A549 (cell line): ENCODE measurements at regions not wholly inside any gene's neighbourhood (a gene's known extent, or its start where the extent isn't known, plus 50 kb on each side); places are given as distances from the start of the nearest gene placed in this dataset.

ENCODE experiments used
- EHMT2 ChIP-seq: fragments of 200-600 bp; sonication (generic); IDR thresholded peaks from 2 replicates; pipeline ENCODE4 v1.6.1; 2016; ENCODE audit warnings: antibody characterized with exemption, low read depth, mild to moderate bottlenecking, moderate library complexity
- KDM1A ChIP-seq: fragments of 200-600 bp; sonication (generic); IDR thresholded peaks from 2 replicates; pipeline ENCODE4 v1.6.1; 2016; ENCODE audit warnings: low read depth, mild to moderate bottlenecking
- POLR2A ChIP-seq: IDR thresholded peaks from 2 replicates; pipeline ENCODE4 v1.6.1; 2012; ENCODE audit warnings: mild to moderate bottlenecking, low read length
- TF ChIP-seq, protein P1 (sequence below): fragments of >200 bp; sonication (Bioruptor Twin); formaldehyde crosslinking; IDR thresholded peaks from 3 replicates; pipeline ENCODE4 v1.5.1; 2016
- TF ChIP-seq, protein P2 (sequence below): fragments of 200-600 bp; sonication (generic); IDR thresholded peaks from 2 replicates; pipeline ENCODE4 v1.6.1; 2016; ENCODE audit warnings: antibody characterized with exemption, mild to moderate bottlenecking, moderate library complexity

DNA sequence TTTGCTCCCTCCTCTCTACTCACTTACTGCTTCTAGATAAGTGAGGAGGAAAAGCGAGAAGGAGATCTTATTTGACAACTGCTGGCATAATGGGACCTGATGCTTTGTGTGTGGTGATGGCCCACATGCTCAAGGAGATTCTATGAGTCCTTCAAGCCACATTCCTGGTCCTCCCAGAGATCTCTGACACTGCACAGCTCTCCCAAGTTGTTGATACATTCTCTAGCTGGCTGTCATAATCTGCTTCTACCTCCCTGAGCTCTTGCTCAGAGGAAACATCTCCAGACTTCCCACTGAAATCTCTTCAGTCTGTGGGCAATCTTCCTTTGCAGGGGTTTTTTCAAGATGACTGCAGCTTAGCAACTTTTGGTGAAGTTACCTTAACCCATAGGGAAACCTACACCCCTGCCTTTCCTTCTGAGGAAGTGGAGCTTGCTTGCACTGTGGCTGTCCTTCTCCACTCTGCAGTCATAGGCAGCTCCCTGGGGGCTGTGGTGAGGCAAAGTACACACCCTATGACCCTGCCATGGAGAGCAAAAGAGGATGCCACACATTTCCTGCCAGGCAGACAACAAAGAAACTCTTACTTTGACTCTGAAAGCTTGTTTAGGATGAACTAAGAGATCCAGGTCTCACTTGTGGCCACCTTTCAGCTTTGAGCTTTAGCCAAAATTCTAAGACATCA is 163.8 kb downstream of the TMEM38B start:
- TF ChIP-seq POLR2A: no peak
- TF ChIP-seq EHMT2: no peak
- TF ChIP-seq, protein P1, sequence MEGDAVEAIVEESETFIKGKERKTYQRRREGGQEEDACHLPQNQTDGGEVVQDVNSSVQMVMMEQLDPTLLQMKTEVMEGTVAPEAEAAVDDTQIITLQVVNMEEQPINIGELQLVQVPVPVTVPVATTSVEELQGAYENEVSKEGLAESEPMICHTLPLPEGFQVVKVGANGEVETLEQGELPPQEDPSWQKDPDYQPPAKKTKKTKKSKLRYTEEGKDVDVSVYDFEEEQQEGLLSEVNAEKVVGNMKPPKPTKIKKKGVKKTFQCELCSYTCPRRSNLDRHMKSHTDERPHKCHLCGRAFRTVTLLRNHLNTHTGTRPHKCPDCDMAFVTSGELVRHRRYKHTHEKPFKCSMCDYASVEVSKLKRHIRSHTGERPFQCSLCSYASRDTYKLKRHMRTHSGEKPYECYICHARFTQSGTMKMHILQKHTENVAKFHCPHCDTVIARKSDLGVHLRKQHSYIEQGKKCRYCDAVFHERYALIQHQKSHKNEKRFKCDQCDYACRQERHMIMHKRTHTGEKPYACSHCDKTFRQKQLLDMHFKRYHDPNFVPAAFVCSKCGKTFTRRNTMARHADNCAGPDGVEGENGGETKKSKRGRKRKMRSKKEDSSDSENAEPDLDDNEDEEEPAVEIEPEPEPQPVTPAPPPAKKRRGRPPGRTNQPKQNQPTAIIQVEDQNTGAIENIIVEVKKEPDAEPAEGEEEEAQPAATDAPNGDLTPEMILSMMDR: no peak
- no peak for TF ChIP-seq KDM1A
- TF ChIP-seq, protein P2, sequence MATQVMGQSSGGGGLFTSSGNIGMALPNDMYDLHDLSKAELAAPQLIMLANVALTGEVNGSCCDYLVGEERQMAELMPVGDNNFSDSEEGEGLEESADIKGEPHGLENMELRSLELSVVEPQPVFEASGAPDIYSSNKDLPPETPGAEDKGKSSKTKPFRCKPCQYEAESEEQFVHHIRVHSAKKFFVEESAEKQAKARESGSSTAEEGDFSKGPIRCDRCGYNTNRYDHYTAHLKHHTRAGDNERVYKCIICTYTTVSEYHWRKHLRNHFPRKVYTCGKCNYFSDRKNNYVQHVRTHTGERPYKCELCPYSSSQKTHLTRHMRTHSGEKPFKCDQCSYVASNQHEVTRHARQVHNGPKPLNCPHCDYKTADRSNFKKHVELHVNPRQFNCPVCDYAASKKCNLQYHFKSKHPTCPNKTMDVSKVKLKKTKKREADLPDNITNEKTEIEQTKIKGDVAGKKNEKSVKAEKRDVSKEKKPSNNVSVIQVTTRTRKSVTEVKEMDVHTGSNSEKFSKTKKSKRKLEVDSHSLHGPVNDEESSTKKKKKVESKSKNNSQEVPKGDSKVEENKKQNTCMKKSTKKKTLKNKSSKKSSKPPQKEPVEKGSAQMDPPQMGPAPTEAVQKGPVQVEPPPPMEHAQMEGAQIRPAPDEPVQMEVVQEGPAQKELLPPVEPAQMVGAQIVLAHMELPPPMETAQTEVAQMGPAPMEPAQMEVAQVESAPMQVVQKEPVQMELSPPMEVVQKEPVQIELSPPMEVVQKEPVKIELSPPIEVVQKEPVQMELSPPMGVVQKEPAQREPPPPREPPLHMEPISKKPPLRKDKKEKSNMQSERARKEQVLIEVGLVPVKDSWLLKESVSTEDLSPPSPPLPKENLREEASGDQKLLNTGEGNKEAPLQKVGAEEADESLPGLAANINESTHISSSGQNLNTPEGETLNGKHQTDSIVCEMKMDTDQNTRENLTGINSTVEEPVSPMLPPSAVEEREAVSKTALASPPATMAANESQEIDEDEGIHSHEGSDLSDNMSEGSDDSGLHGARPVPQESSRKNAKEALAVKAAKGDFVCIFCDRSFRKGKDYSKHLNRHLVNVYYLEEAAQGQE: no peak
